Natural killer cell (primary cell): ENCODE measurements at regions not wholly inside any gene's neighbourhood (a gene's known extent, or its start where the extent isn't known, plus 50 kb on each side); places are given as distances from the start of the nearest gene placed in this dataset.

Source experiments
- ATAC-seq, 3 donors: fragments of 150-1000 bp in 2 of 3; fragments of 200-7000 bp in 1 of 3; cut with Tn5 transposase; 1 replicate in 1 of 3; 2 replicates in 2 of 3; pipeline ENCODE4 v1.10.0; 2021; ENCODE audit warnings: mild to moderate bottlenecking in 2 of 3, moderate library complexity in 2 of 3
- DNase-seq, 2 donors: peaks; one replicate each; pipeline versions ENCODE4 v3.0.0 to v3.0.0-alpha.2; 2013 to 2021; ENCODE audit warnings: mixed read lengths in 1 of 2
- H3K27ac ChIP-seq: one replicate; pipeline ENCODE4 v1.5.1; 2013; ENCODE audit warnings: mild to moderate bottlenecking, low read length
- H3K27me3 ChIP-seq: one replicate; pipeline ENCODE4 v1.6.1; 2013; ENCODE audit warnings: low read length; ENCODE audit not compliant: control insufficient read depth, insufficient read depth
- H3K36me3 ChIP-seq: one replicate; pipeline ENCODE4 v1.6.1; 2013; ENCODE audit warnings: low read length; ENCODE audit not compliant: control insufficient read depth, insufficient read depth
- H3K4me1 ChIP-seq: one replicate; pipeline ENCODE4 v1.6.1; 2013; ENCODE audit warnings: low read length; ENCODE audit not compliant: control insufficient read depth, insufficient read depth
- H3K4me3 ChIP-seq: one replicate; pipeline ENCODE4 v1.5.1; 2013; ENCODE audit warnings: low read length
- H3K9me3 ChIP-seq: one replicate; pipeline ENCODE4 v1.6.1; 2013; ENCODE audit warnings: low read length; ENCODE audit not compliant: control insufficient read depth, insufficient read depth
- H3K27ac Mint-ChIP-seq, 2 donors: one replicate each; pipeline ENCODE4 v1.8.0; 2022; ENCODE audit warnings: mild to moderate bottlenecking in 2 of 2, mixed read lengths in 2 of 2, moderate library complexity in 1 of 2
- H3K27me3 Mint-ChIP-seq, 2 donors: one replicate each; pipeline ENCODE4 v1.8.0; 2022; ENCODE audit warnings: low read depth in 2 of 2, mixed read lengths in 2 of 2
- H3K36me3 Mint-ChIP-seq: one replicate; pipeline ENCODE4 v1.8.0; 2022; ENCODE audit warnings: mixed read lengths
- H3K4me1 Mint-ChIP-seq, 2 donors: one replicate each; pipeline ENCODE4 v1.8.0; 2022; ENCODE audit warnings: mixed read lengths in 2 of 2
- H3K4me3 Mint-ChIP-seq: one replicate; pipeline ENCODE4 v1.8.0; 2022; ENCODE audit warnings: mild to moderate bottlenecking, moderate library complexity, mixed read lengths
- H3K9me3 Mint-ChIP-seq, 2 donors: one replicate each; pipeline ENCODE4 v1.8.0; 2022; ENCODE audit warnings: mixed read lengths in 2 of 2
- WGBS: methylation state at CpG from one replicate; pipeline ENCODE4 v1.1.7; 2013; ENCODE audit warnings: missing lambda C conversion rate; ENCODE audit not compliant: insufficient coverage; 5-methylcytosine and 5-hydroxymethylcytosine counted together
- intact Hi-C: fragments of 100-400 bp; cut with micrococcal nuclease; formaldehyde crosslinking; loops from one replicate; pipeline ENCODE4 v1.14.2; 2022
- TF ChIP-seq, protein P1 (sequence below): fragments of 200-600 bp; IDR thresholded peaks from one replicate; pipeline ENCODE4 v1.8.0; 2022; ENCODE audit warnings: antibody characterized with exemption

DNA sequence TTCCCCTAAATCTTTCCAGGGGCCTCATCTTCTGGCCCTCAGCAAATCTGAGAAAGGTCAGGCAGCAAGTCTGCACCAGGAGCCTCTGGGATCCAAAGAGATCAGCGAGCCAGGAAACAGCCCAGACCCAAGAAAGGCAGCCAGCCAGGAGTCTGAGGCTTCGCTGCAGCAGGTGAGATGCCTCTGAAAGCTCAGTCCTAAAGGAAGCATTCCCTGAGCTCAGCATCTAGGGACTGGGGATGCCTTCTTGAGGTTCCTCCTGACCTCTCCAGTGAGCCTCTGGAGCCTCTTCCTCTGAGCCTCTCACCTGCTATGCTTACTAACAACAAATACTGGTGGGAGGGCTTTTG lies 118.8 kb upstream of the MAFB start:
- no peaks in the 10 kb centered on the region for H3K9me3 Mint-ChIP-seq
- intact Hi-C loops, result no loop called here
- H3K4me3 Mint-ChIP-seq, result no peak overlapping the region
- no peak overlapping the region for H3K27ac ChIP-seq
- H3K4me3 ChIP-seq, result no peak overlapping the region
- H3K27me3 ChIP-seq, result no peaks in the 10 kb centered on the region
- 83% methylated on average over 2 of the region's 2 CpGs for whole genome bisulfite sequencing
- TF ChIP-seq, protein P1, sequence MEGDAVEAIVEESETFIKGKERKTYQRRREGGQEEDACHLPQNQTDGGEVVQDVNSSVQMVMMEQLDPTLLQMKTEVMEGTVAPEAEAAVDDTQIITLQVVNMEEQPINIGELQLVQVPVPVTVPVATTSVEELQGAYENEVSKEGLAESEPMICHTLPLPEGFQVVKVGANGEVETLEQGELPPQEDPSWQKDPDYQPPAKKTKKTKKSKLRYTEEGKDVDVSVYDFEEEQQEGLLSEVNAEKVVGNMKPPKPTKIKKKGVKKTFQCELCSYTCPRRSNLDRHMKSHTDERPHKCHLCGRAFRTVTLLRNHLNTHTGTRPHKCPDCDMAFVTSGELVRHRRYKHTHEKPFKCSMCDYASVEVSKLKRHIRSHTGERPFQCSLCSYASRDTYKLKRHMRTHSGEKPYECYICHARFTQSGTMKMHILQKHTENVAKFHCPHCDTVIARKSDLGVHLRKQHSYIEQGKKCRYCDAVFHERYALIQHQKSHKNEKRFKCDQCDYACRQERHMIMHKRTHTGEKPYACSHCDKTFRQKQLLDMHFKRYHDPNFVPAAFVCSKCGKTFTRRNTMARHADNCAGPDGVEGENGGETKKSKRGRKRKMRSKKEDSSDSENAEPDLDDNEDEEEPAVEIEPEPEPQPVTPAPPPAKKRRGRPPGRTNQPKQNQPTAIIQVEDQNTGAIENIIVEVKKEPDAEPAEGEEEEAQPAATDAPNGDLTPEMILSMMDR, result no peak
- ATAC-seq (no peak), DNase-seq (no peak)
- H3K9me3 ChIP-seq, result no peaks in the 10 kb centered on the region
- H3K27ac Mint-ChIP-seq, result no peak overlapping the region
- no peaks in the 10 kb centered on the region for H3K36me3 ChIP-seq
- H3K4me1 Mint-ChIP-seq, result no peaks in the 10 kb centered on the region
- H3K27me3 Mint-ChIP-seq, result peaks cover 9 to 11% of the 10 kb centered on the region in 2 donors
- H3K36me3 Mint-ChIP-seq, result no peaks in the 10 kb centered on the region
- no peaks in the 10 kb centered on the region for H3K4me1 ChIP-seq

GRCh38 chr20:40808936-40809335 lies 119.9 kb upstream of the MAFB start:
- 65% methylated on average over 6 of the region's 6 CpGs for WGBS
- no peaks in the 10 kb centered on the region for H3K36me3 Mint-ChIP-seq
- Histone ChIP-seq H3K4me3 (no peak overlapping the region), H3K36me3 (no peaks in the 10 kb centered on the region), H3K4me1 (no peaks in the 10 kb centered on the region), H3K27me3 (no peaks in the 10 kb centered on the region), H3K27ac (no peak overlapping the region), H3K9me3 (no peaks in the 10 kb centered on the region)
- intact Hi-C loops, result no loop called here
- ATAC-seq, result no peak
- no peak overlapping the region for H3K4me3 Mint-ChIP-seq
- DNase-seq, result no peak
- H3K27me3 Mint-ChIP-seq, result peaks cover 9 to 11% of the 10 kb centered on the region in 2 donors
- H3K27ac Mint-ChIP-seq, result no peak overlapping the region
- H3K4me1 Mint-ChIP-seq, result no peaks in the 10 kb centered on the region
- TF ChIP-seq, protein P1, result no peak
- H3K9me3 Mint-ChIP-seq, result no peaks in the 10 kb centered on the region

DNA sequence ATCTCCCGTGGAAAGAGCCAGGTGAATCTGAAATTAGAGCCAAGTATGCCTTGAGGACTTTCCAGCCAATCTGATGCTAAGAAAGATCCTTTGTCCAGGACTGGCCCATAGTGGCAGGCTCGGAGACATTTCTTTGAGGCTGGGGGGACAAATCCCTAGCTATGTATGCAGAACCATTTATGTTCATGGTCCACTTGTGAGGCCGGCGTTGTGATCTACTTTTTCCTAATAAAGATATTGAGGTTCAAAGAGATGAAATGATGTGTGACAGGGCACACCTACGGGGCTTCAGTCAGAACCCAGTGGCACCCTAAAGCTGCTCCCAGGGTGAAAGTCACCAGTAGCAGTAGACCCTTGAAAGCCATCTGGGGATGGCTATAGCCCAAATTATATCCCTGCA lies 120.3 kb upstream of the MAFB start:
- H3K4me1 Mint-ChIP-seq, result no peaks in the 10 kb centered on the region
- Histone ChIP-seq H3K36me3 (no peaks in the 10 kb centered on the region), H3K27ac (no peak overlapping the region), H3K4me1 (no peaks in the 10 kb centered on the region), H3K9me3 (no peaks in the 10 kb centered on the region), H3K4me3 (no peak overlapping the region), H3K27me3 (no peaks in the 10 kb centered on the region)
- no peak overlapping the region for H3K4me3 Mint-ChIP-seq
- no peaks in the 10 kb centered on the region for H3K36me3 Mint-ChIP-seq
- peaks cover 9 to 11% of the 10 kb centered on the region in 2 donors for H3K27me3 Mint-ChIP-seq
- no peaks in the 10 kb centered on the region for H3K9me3 Mint-ChIP-seq
- intact Hi-C loops, result no loop called here
- no peak overlapping the region for H3K27ac Mint-ChIP-seq
- TF ChIP-seq, protein P1, result no peak
- 85% methylated on average over 5 of the region's 5 CpGs for WGBS
- DNase-seq, result no peak
- ATAC-seq, result no peak

- H3K27me3 Mint-ChIP-seq, result peaks cover 0 to 5% of the 10 kb centered on the region in 2 donors
- no peaks in the 10 kb centered on the region for H3K4me1 Mint-ChIP-seq
- WGBS, result 71% methylated on average over 5 of the region's 5 CpGs
- DNase-seq (no peak), ATAC-seq (no peak)
- intact Hi-C loops, result no loop called here
- H3K27me3 ChIP-seq, result no peaks in the 10 kb centered on the region
- no peaks in the 10 kb centered on the region for H3K9me3 ChIP-seq
- H3K36me3 ChIP-seq, result no peaks in the 10 kb centered on the region
- H3K4me3 ChIP-seq, result no peak overlapping the region
- H3K27ac ChIP-seq, result no peak overlapping the region
- no peak overlapping the region for H3K27ac Mint-ChIP-seq
- H3K4me1 ChIP-seq, result no peaks in the 10 kb centered on the region
- H3K4me3 Mint-ChIP-seq, result no peak overlapping the region
- no peaks in the 10 kb centered on the region for H3K9me3 Mint-ChIP-seq
- TF ChIP-seq, protein P1, result no peak
- no peaks in the 10 kb centered on the region for H3K36me3 Mint-ChIP-seq
Observed at GRCh38 chr20:40810332-40811000, 121.4 kb upstream of the MAFB start.
